GM12872 (cell line): ENCODE measurements at regions not wholly inside any gene's neighbourhood (a gene's known extent, or its start where the extent isn't known, plus 50 kb on each side); places are given as distances from the start of the nearest gene placed in this dataset.

Source experiments
- TF ChIP-seq, protein P1 (sequence below): IDR thresholded peaks from 3 replicates; pipeline ENCODE4 v1.5.1; 2011; ENCODE audit warnings: low read depth, mild to moderate bottlenecking, low read length, moderate library complexity; ENCODE audit not compliant: insufficient read depth

GRCh38 chr2:42976351-42976750, 184.0 kb upstream of the HAAO start:
- TF ChIP-seq, protein P1, sequence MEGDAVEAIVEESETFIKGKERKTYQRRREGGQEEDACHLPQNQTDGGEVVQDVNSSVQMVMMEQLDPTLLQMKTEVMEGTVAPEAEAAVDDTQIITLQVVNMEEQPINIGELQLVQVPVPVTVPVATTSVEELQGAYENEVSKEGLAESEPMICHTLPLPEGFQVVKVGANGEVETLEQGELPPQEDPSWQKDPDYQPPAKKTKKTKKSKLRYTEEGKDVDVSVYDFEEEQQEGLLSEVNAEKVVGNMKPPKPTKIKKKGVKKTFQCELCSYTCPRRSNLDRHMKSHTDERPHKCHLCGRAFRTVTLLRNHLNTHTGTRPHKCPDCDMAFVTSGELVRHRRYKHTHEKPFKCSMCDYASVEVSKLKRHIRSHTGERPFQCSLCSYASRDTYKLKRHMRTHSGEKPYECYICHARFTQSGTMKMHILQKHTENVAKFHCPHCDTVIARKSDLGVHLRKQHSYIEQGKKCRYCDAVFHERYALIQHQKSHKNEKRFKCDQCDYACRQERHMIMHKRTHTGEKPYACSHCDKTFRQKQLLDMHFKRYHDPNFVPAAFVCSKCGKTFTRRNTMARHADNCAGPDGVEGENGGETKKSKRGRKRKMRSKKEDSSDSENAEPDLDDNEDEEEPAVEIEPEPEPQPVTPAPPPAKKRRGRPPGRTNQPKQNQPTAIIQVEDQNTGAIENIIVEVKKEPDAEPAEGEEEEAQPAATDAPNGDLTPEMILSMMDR, result no peak

DNA sequence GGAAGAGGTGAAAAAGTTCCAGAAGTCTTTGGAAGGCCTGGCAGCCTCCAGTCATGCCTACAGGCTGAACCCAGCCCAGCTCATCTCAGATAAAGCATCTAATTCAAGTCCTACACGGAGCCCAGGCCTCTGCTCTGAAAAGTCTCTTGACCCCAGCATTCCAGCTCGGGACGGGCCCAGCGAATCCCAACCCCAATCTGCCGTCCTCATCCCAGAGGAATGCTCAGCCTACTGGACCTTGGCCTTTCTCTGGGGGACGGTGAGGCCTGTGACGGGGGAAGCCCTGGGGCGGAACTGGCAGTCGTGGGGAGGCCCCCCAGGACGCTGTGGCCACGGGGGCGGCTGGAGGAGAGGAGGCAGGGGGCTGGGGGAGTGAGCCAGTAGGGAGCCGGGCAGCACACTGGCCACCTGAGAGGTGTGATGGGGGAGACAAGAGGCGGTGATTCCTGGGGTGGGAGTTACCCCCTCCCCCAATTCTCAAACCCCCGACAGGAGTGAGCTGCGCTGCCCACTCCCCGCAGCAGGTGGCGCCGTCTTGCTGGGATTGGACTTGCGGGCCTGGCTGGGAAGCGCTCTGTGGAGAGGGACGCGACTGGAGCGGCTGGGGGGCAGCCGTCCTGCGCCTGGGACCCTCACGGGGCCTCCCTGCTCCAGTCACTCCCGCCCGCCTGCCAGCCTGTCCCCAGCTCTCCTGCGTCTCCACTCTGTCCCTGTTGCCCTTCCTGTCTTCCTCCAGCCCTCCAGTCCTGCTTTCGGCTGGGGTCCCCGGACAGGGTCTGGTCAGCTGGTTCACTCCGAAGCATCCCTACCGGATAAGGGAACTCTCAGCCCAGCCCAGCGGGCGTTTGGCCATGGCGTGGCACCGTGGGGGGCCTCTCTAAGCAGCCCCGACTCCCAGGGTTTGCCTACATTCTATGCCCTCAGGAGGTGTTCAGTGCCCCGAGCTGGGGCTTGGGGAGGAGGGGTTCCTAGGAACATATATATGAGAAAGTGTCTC, 182.6 kb upstream of the HAAO start:
- TF ChIP-seq, protein P1, result peak; percentile 86

- TF ChIP-seq, protein P1, result no peak
Measured at GRCh38 chr2:42974169-42974720, 181.9 kb upstream of the HAAO start.

GRCh38 chr2:42973726-42974125, 181.3 kb upstream of the HAAO start:
- TF ChIP-seq, protein P1, result no peak

DNA sequence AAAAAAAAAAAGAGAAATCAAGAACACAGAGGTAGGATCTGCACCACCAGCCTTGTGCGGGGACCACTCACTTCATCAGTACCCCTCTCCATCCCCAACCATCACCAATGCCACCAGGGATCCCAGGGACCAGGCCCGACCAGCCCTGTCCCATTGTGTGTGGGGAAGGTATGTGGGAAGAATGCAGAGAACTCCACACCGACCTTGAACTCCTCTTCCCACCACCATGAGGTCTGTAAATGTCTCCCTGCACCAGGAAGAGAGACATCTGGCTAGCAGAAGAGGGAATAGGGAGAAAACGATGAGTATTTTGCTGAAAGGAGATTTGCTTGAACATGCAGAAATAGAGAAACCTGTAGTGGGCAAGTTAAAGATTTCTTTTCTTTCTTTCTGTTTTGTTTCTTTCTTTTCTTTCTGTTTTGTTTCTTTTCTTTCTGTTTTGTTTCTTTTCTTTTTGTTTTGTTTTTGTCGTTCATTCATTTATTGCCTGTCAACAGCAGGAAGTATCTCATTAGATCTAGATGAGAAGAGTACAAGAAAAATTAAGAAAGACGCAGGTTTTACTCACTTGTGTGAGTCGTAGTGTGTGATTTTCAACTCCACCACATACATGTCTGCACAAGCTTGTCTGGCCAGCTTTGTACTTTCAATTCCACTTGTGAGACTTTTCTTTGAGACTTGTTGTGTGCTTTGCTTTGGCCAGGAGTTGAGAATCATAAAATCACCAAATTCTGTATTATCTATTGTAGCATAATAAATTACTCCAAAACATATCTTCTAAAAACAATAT, 179.8 kb upstream of the HAAO start:
- TF ChIP-seq, protein P1, result no peak

- TF ChIP-seq, protein P1, result no peak
Measured at GRCh38 chr2:42971381-42971780, 179.0 kb upstream of the HAAO start.

- TF ChIP-seq, protein P1, result no peak
Measured at GRCh38 chr2:42970151-42970550, 177.8 kb upstream of the HAAO start.
